ENCODE measurements at regions not wholly inside any gene's neighbourhood (a gene's known extent, or its start where the extent isn't known, plus 50 kb on each side); places are given as distances from the start of the nearest gene placed in this dataset.

- DNase-seq: no peak
Observed at GRCh38 chr2:30310371-30310770, 79.0 kb downstream of the LBH start.

- no peak for DNase-seq
Observed at GRCh38 chr2:30310955-30311354, 79.6 kb downstream of the LBH start.

GRCh38 chr2:30311711-30312110, 80.4 kb downstream of the LBH start:
- DNase-seq: no peak

- no peak for DNase-seq
Observed at GRCh38 chr2:30312916-30313315, 81.6 kb downstream of the LBH start.

- no peak for DNase-seq
Observed at GRCh38 chr2:30314981-30315380, 83.6 kb downstream of the LBH start.

- DNase-seq: no peak
Observed at GRCh38 chr2:30315391-30316063, 84.2 kb downstream of the LBH start.

GRCh38 chr2:30316408-30316807, 85.1 kb downstream of the LBH start:
- DNase-seq: no peak

GRCh38 chr2:30318987-30319782, 87.9 kb downstream of the LBH start:
- DNase-seq: no peak

GRCh38 chr2:30321466-30321865, 90.1 kb downstream of the LBH start:
- DNase-seq: no peak

GRCh38 chr2:30323499-30323898, 92.2 kb downstream of the LBH start:
- DNase-seq: no peak

GRCh38 chr2:30324245-30324908, 93.0 kb downstream of the LBH start:
- no peak for DNase-seq

GRCh38 chr2:30325600-30326328, 94.4 kb downstream of the LBH start:
- DNase-seq: no peak

- DNase-seq: no peak
Observed at GRCh38 chr2:30326497-30326896, 95.2 kb downstream of the LBH start.

GRCh38 chr2:30331038-30331437, 99.7 kb downstream of the LBH start:
- DNase-seq: no peak

GRCh38 chr2:30331869-30332268, 100.5 kb downstream of the LBH start:
- no peak for DNase-seq

- no peak for DNase-seq
Observed at GRCh38 chr2:30332791-30333453, 101.6 kb downstream of the LBH start.

GRCh38 chr2:30334762-30335363, 103.5 kb downstream of the LBH start:
- DNase-seq: peak; percentile 3

GRCh38 chr2:30336084-30336483, 104.8 kb downstream of the LBH start:
- no peak for DNase-seq

- no peak for DNase-seq
Observed at GRCh38 chr2:30336978-30337841, 105.9 kb downstream of the LBH start.

- no peak for DNase-seq
Observed at GRCh38 chr2:30338475-30338874, 107.1 kb downstream of the LBH start.

- no peak for DNase-seq
Observed at GRCh38 chr2:30339071-30339470, 107.7 kb downstream of the LBH start.
